HUES6 (cell line): ENCODE measurements at regions not wholly inside any gene's neighbourhood (a gene's known extent, or its start where the extent isn't known, plus 50 kb on each side); places are given as distances from the start of the nearest gene placed in this dataset.

Experiments used
- H3K27ac ChIP-seq: 2 replicates; pipeline ENCODE4 v1.7.0; 2013; ENCODE audit warnings: low read depth, mild to moderate bottlenecking, low read length, inconsistent platforms
- H3K27me3 ChIP-seq: 2 replicates; pipeline ENCODE4 v1.6.1; 2013; ENCODE audit warnings: low read length; ENCODE audit not compliant: control insufficient read depth, insufficient read depth
- H3K36me3 ChIP-seq: 2 replicates; pipeline ENCODE4 v1.6.1; 2013; ENCODE audit warnings: low read length; ENCODE audit not compliant: control insufficient read depth, insufficient read depth
- H3K4me1 ChIP-seq: 2 replicates; pipeline ENCODE4 v1.6.1; 2013; ENCODE audit warnings: low read length; ENCODE audit not compliant: control insufficient read depth, insufficient read depth
- H3K4me3 ChIP-seq: 2 replicates; pipeline ENCODE4 v1.5.1; 2013; ENCODE audit warnings: low read depth, low read length
- H3K9ac ChIP-seq: one replicate; pipeline ENCODE4 v1.6.1; 2013; ENCODE audit warnings: mild to moderate bottlenecking, low read length
- H3K9me3 ChIP-seq: 2 replicates; pipeline ENCODE4 v1.6.1; 2013; ENCODE audit warnings: low read depth, low read length; ENCODE audit not compliant: control insufficient read depth, insufficient read depth

DNA sequence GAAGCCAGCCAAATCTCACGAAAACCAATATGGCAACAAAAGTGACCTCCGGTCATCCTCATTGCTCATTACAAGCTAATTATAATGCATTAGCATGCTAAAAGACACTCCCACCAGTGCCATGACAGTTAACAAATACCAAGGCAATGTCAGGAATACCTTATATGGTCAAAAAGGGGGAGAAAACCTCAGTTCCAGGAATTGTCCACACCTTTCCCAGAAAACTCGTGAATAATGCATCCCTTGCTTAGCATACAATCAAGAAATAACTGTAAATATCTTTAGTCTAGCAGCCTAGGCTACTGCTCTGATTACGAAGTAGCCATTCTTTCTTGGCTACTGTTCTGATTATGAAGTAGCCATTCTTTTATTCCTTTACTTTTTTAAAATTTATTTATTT, 112.5 kb upstream of the FKBP1C start:
- Histone ChIP-seq H3K9ac (no peak overlapping the region), H3K27ac (no peak overlapping the region), H3K36me3 (no peaks in the 10 kb centered on the region), H3K4me1 (no peaks in the 10 kb centered on the region), H3K9me3 (no peaks in the 10 kb centered on the region), H3K4me3 (no peak overlapping the region), H3K27me3 (no peaks in the 10 kb centered on the region)

DNA sequence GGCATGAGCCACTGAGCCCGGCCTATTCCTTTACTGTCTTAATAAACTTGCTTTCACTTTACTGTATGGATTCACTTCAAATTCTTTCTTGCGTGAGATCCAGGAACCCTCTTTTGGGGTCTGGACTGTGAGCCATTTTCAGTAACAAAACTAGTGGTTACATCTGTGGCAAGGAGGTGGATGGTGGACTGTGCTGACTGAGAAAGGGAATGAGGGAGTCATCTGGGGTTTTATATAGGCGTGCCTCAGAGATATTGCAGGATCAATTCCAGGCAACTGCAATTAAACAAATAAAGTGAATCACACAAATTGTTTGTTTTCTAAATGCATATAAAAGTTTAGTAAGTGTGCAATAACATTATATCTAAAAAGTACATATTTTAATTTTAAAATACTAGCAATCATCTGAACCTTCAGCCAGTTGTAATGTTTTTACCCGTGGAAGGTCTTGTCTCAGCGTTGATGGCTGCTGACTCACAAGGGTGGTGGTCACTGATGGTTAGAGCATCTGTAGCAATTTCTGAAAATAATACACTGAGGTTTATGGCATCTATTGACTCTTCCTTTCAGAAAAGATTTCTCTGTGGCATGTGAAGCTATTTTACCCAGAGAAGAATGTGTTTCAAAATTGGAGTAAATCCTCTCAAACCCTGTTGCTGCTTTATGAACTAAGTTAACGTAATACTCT, 111.4 kb upstream of the FKBP1C start:
- no peaks in the 10 kb centered on the region for H3K36me3 ChIP-seq
- no peak overlapping the region for H3K9ac ChIP-seq
- H3K4me1 ChIP-seq, result no peaks in the 10 kb centered on the region
- no peaks in the 10 kb centered on the region for H3K9me3 ChIP-seq
- no peaks in the 10 kb centered on the region for H3K27me3 ChIP-seq
- H3K27ac ChIP-seq, result no peak overlapping the region
- H3K4me3 ChIP-seq, result no peak overlapping the region

DNA sequence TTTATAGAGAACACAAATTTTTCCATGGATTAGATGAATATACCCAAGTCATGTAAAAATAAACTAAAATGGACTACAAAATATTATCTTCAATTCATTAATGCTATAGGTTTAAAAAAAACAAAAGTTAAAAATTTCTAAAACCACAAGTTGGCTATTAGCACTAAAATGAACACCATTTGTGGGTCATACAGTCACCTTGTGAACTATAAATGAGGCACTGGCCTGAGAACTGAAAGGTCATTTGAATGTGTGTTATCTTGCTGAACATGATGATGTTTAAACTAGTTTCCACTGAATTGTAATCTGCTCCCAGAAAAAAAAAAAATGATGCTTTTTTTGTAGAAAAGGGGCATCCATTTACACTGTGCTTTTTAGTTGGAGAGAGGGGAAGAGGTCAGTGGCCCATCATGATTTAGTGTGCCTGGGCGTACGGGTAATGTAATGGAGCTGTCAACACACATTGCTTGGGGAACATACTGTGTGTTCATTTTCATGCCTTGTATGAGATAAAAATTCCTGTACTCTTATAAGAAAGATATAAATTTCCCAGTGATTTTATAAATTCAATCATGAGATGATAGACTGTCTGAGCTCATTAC, 96.6 kb upstream of the FKBP1C start:
- H3K36me3 ChIP-seq, result no peaks in the 10 kb centered on the region
- no peak overlapping the region for H3K4me3 ChIP-seq
- no peaks in the 10 kb centered on the region for H3K9me3 ChIP-seq
- no peaks in the 10 kb centered on the region for H3K27me3 ChIP-seq
- H3K4me1 ChIP-seq, result no peaks in the 10 kb centered on the region
- no peak overlapping the region for H3K27ac ChIP-seq
- no peak overlapping the region for H3K9ac ChIP-seq

DNA sequence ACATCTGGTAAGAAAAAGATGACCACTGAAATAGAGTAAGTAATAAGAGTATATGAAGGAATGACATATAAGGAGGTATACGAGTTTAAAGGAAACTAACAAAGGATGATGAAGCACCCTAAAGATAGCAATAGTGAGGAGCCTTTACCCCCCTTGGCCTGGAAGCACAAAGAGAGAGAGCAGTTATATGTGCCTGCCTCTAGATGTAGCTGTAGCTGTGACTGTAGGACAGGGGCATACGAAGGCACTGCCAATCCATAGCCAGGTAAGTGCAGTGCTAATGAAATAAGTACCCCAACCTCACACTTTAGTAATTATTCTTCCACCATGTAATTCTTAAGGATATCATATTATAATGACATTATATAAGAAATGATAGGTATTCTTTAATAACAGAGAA, 90.1 kb upstream of the FKBP1C start:
- Histone ChIP-seq H3K4me1 (no peaks in the 10 kb centered on the region), H3K27me3 (no peaks in the 10 kb centered on the region), H3K9me3 (no peaks in the 10 kb centered on the region), H3K27ac (no peak overlapping the region), H3K4me3 (no peak overlapping the region), H3K9ac (no peak overlapping the region), H3K36me3 (no peaks in the 10 kb centered on the region)

DNA sequence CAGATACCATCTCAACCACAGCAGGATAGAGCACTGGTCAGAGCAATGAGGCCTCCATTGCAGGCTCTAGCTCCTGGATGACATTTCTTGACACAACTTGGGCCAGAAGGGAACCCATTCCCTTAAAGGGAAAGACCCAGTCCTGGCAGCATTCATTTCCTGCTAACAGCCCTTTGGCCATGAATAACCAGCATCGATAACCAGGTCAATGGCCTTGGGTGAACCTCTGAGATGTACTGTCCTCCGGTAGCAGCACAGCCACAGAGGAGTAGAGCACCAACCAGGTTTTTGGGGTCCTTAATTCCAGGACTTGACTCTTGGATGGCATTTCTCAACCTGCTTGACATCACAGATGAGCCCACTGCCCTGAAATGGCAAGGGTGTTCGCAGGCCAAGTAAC, 71.2 kb upstream of the FKBP1C start:
- no peak overlapping the region for H3K27ac ChIP-seq
- no peak overlapping the region for H3K4me3 ChIP-seq
- H3K36me3 ChIP-seq, result no peaks in the 10 kb centered on the region
- peaks cover 2% of the 10 kb centered on the region; the same call in 1 of the 2 replicates for H3K9me3 ChIP-seq
- H3K4me1 ChIP-seq, result peaks cover 3% of the 10 kb centered on the region; the same call in 1 of the 2 replicates
- no peaks in the 10 kb centered on the region for H3K27me3 ChIP-seq
- no peak overlapping the region for H3K9ac ChIP-seq

DNA sequence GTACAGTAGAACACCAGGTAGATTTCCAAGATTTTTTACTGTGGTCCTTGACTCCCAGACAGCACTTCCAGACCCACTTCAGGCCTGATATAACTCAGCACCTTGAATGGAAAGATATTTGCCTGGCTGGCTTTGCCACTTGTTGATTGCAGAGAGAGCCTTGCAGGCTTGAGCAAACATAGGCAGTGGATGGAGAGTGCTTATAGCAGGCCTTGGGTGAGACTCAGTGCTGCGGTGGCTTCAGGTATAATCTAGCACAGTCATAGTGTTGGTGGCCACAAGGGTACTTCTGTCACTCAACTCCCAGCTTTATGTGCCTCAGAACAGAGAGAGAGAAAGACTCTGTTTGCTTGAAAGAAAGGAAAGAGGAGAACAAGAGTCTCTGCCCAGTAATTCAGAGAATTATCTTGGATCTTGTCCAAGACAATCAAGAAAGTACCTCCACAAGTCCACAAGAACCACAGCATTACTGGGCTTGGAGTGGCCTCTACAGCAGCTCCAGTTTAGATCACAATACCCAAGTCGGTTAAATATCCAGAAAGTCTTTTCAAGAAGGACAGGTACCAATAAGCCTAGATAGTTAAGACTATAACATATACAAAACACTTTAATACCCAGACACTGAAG, 70.5 kb upstream of the FKBP1C start:
- Histone ChIP-seq H3K27ac (no peak overlapping the region), H3K4me3 (no peak overlapping the region)

DNA sequence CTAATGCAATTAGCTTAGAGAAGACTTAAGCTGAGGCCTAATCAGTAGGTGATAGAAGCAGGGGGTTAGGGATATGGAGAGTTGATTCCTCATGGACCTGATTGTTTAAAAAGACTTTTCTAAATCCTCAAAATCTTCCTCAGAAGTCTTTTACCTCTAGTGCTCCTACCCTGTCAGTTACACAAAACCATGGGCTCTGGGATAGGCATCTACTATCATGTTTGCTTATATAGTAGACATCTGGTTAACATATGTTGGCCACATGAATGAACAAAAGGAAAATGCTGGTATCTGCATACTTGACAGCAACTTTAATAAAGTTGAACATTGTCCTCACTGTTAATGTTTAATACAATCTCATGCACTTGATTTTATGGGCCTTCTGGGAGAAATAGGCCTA, 61.5 kb upstream of the FKBP1C start:
- Histone ChIP-seq H3K36me3 (no peaks in the 10 kb centered on the region), H3K9me3 (no peaks in the 10 kb centered on the region), H3K9ac (no peak overlapping the region), H3K4me1 (peaks cover 10% of the 10 kb centered on the region), H3K27ac (no peak overlapping the region), H3K4me3 (no peak overlapping the region), H3K27me3 (no peaks in the 10 kb centered on the region)

More for the DNA sequence above, 70.5 kb upstream of the FKBP1C start:
- Histone ChIP-seq H3K36me3 (no peaks in the 10 kb centered on the region), H3K9me3 (peaks cover 2% of the 10 kb centered on the region; the same call in 1 of the 2 replicates), H3K9ac (no peak overlapping the region), H3K4me1 (peaks cover 8% of the 10 kb centered on the region), H3K27me3 (no peaks in the 10 kb centered on the region)

DNA sequence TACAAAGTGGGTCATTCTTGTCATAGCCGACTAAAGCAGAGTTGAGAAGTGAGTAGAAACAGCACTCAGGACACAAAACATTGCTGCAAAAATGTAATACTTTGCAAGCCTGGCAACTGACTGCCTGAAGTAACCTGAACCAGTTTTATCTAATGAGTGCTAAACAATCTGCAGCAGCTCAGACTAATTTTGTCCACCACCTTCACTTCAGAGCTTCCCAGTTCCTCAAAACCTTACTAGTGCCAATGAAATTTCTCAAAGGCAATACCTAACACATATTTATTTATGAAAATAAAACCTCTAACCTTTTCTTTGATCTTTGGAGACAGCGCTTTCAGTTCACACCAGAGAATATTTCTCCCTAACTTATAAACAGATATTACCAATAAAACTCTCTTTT, 56.7 kb upstream of the FKBP1C start:
- Histone ChIP-seq H3K27ac (no peak overlapping the region), H3K4me3 (no peak overlapping the region)

More for the DNA sequence above, 56.7 kb upstream of the FKBP1C start:
- H3K4me1 ChIP-seq, result no peaks in the 10 kb centered on the region
- H3K36me3 ChIP-seq, result no peaks in the 10 kb centered on the region
- H3K9ac ChIP-seq, result no peak overlapping the region
- H3K9me3 ChIP-seq, result no peaks in the 10 kb centered on the region
- H3K27me3 ChIP-seq, result no peaks in the 10 kb centered on the region
